ENCODE measurements at regions not wholly inside any gene's neighbourhood (a gene's known extent, or its start where the extent isn't known, plus 50 kb on each side); places are given as distances from the start of the nearest gene placed in this dataset.

- no CpG with 5 or more reads among the region's 1 CpG for WGBS, 2 donors (ENCODE audit: extremely low coverage in 2 of 2, insufficient read length in 2 of 2, insufficient replicate concordance in 1 of 2)
- Histone ChIP-seq H3K4me3 (ENCODE audit: low read length in 2 of 2) (no peak overlapping the region), H3K18ac (ENCODE audit: low read length) (peak overlapping the region; percentile 68), H3K9ac (ENCODE audit: low read depth, low read length, poor library complexity) (no peak overlapping the region), H3K27ac (replicated peaks; ENCODE audit: low read length) (no peak overlapping the region), H2BK120ac (ENCODE audit: low read depth, low read length) (no peak overlapping the region), H3K23ac (ENCODE audit: low read depth, low read length, poor library complexity) (no peak overlapping the region), H2AK5ac (ENCODE audit: low read depth, low read length) (no peak overlapping the region), H3K4ac (ENCODE audit: low read length) (no peak overlapping the region), H2BK15ac (ENCODE audit: low read length) (no peak overlapping the region), H3K14ac (ENCODE audit: low read length) (no peak overlapping the region), H3K4me2 (ENCODE audit: insufficient read depth, low read length, poor library complexity, severe bottlenecking) (no peak overlapping the region), H4K91ac (ENCODE audit: low read depth, low read length, poor library complexity) (no peak overlapping the region), H3K9me3 (replicated peaks in 1 of 2; ENCODE audit: control insufficient read depth in 2 of 2, insufficient read depth in 1 of 2, low read depth in 1 of 2, low read length in 2 of 2) (no peaks in the 10 kb centered on the region), H2BK12ac (ENCODE audit: low read length) (no peak overlapping the region), H4K8ac (ENCODE audit: low read depth, low read length) (no peak overlapping the region), H3K79me1 (ENCODE audit: low read depth, low read length) (no peaks in the 10 kb centered on the region), H2BK5ac (ENCODE audit: low read length) (no peak overlapping the region), H3K27me3 (ENCODE audit: control insufficient read depth in 3 of 3, insufficient read depth in 3 of 3, low read depth in 1 of 3, low read length in 3 of 3) (no peaks in the 10 kb centered on the region), H2AFZ (ENCODE audit: low read length) (no peak overlapping the region), H3K4me1 (ENCODE audit: control insufficient read depth in 2 of 2, insufficient read depth in 1 of 2, low read depth in 1 of 2, low read length in 2 of 2) (no peaks in the 10 kb centered on the region), H3K36me3 (replicated peaks in 1 of 2; ENCODE audit: control insufficient read depth in 2 of 2, insufficient read depth in 2 of 2, low read length in 2 of 2) (no peaks in the 10 kb centered on the region)
- DNase-seq (ENCODE audit: low spot score) = no peak
Measured at GRCh38 chr1:83632906-83633305, 366.0 kb downstream of the TTLL7 start.

DNA sequence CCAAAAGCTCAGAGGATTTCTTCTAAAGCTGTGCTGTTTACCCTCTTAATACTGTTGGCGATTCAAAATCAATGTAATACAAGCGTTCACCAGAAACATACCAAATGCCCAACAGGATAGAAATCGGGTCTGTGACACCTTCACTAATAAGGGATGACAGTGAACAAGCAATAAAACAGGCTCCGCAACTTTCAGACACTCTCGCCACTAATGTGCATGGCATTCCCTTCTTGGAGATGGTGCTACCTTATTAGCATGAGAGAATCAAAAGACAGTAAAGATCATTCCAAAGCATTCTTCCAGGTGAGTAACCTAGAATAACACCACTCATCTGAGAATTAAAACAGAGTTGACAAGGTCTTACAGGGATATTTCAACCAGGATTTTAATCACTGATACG, 367.1 kb downstream of the TTLL7 start:
- H3K79me1 ChIP-seq (ENCODE audit: low read depth, low read length) = no peaks in the 10 kb centered on the region

DNA sequence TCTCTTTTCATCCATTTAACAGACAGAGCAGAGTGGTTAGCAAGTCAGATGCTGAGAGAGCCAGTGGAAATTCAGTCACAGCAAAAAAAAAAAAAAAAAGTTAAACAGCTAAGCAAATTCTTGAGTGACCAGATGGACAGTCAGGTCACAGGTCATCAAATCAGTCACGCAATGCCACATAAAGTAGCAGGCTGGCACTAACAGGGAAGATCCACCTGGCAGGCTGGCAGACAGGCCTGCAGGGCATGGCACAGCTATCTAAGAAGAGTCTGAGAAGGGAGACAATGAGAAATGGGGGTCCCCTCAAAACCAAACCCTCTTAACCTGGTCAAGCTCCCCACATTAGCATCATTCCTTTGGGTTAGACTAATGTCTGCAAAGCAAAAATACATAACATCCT, 371.9 kb downstream of the TTLL7 start:
- Histone ChIP-seq H2BK12ac (ENCODE audit: low read length) (no peak overlapping the region), H3K4ac (ENCODE audit: low read length) (no peak overlapping the region), H4K91ac (ENCODE audit: low read depth, low read length, poor library complexity) (no peak overlapping the region), H3K79me1 (ENCODE audit: low read depth, low read length) (no peaks in the 10 kb centered on the region), H3K4me3 (ENCODE audit: low read length in 2 of 2) (no peak overlapping the region), H3K4me2 (ENCODE audit: insufficient read depth, low read length, poor library complexity, severe bottlenecking) (no peak overlapping the region), H3K36me3 (replicated peaks in 1 of 2; ENCODE audit: control insufficient read depth in 2 of 2, insufficient read depth in 2 of 2, low read length in 2 of 2) (no peaks in the 10 kb centered on the region), H3K27me3 (ENCODE audit: control insufficient read depth in 3 of 3, insufficient read depth in 3 of 3, low read depth in 1 of 3, low read length in 3 of 3) (no peaks in the 10 kb centered on the region), H2BK5ac (ENCODE audit: low read length) (no peak overlapping the region), H2BK120ac (ENCODE audit: low read depth, low read length) (no peak overlapping the region), H3K23ac (ENCODE audit: low read depth, low read length, poor library complexity) (no peak overlapping the region), H3K14ac (ENCODE audit: low read length) (no peak overlapping the region), H2AFZ (ENCODE audit: low read length) (no peak overlapping the region), H3K9me3 (replicated peaks in 1 of 2; ENCODE audit: control insufficient read depth in 2 of 2, insufficient read depth in 1 of 2, low read depth in 1 of 2, low read length in 2 of 2) (no peaks in the 10 kb centered on the region), H3K27ac (replicated peaks; ENCODE audit: low read length) (no peak overlapping the region), H2AK5ac (ENCODE audit: low read depth, low read length) (no peak overlapping the region), H2BK15ac (ENCODE audit: low read length) (no peak overlapping the region), H4K8ac (ENCODE audit: low read depth, low read length) (no peak overlapping the region), H3K4me1 (ENCODE audit: control insufficient read depth in 2 of 2, insufficient read depth in 1 of 2, low read depth in 1 of 2, low read length in 2 of 2) (peaks cover 10 to 11% of the 10 kb centered on the region in 2 donors), H3K18ac (ENCODE audit: low read length) (no peak overlapping the region), H3K9ac (ENCODE audit: low read depth, low read length, poor library complexity) (no peak overlapping the region)
- WGBS, 2 donors (ENCODE audit: extremely low coverage in 2 of 2, insufficient read length in 2 of 2, insufficient replicate concordance in 1 of 2) = no CpG with 5 or more reads among the region's 1 CpG
- DNase-seq (ENCODE audit: low spot score) = no peak

More for the DNA sequence above, 367.1 kb downstream of the TTLL7 start:
- no peak overlapping the region for H4K8ac ChIP-seq (ENCODE audit: low read depth, low read length)
- no peak overlapping the region for H3K23ac ChIP-seq (ENCODE audit: low read depth, low read length, poor library complexity)
- H3K27me3 ChIP-seq (ENCODE audit: control insufficient read depth in 3 of 3, insufficient read depth in 3 of 3, low read depth in 1 of 3, low read length in 3 of 3) = no peaks in the 10 kb centered on the region
- no peak overlapping the region for H3K27ac ChIP-seq (replicated peaks; ENCODE audit: low read length)
- no peak overlapping the region for H2AK5ac ChIP-seq (ENCODE audit: low read depth, low read length)
- no peak overlapping the region for H3K4me2 ChIP-seq (ENCODE audit: insufficient read depth, low read length, poor library complexity, severe bottlenecking)
- no peak overlapping the region for H3K4ac ChIP-seq (ENCODE audit: low read length)
- H3K9ac ChIP-seq (ENCODE audit: low read depth, low read length, poor library complexity) = no peak overlapping the region
- H3K9me3 ChIP-seq (replicated peaks in 1 of 2; ENCODE audit: control insufficient read depth in 2 of 2, insufficient read depth in 1 of 2, low read depth in 1 of 2, low read length in 2 of 2) = no peaks in the 10 kb centered on the region
- no peak overlapping the region for H2BK5ac ChIP-seq (ENCODE audit: low read length)
- no peaks in the 10 kb centered on the region for H3K36me3 ChIP-seq (replicated peaks in 1 of 2; ENCODE audit: control insufficient read depth in 2 of 2, insufficient read depth in 2 of 2, low read length in 2 of 2)
- peaks cover 2 to 5% of the 10 kb centered on the region in 2 donors for H3K4me1 ChIP-seq (ENCODE audit: control insufficient read depth in 2 of 2, insufficient read depth in 1 of 2, low read depth in 1 of 2, low read length in 2 of 2)
- WGBS, 2 donors (ENCODE audit: extremely low coverage in 2 of 2, insufficient read length in 2 of 2, insufficient replicate concordance in 1 of 2) = no CpG with 5 or more reads among the region's 6 CpGs
- no peak overlapping the region for H2BK120ac ChIP-seq (ENCODE audit: low read depth, low read length)
- H3K14ac ChIP-seq (ENCODE audit: low read length) = no peak overlapping the region
- H3K18ac ChIP-seq (ENCODE audit: low read length) = no peak overlapping the region
- no peak overlapping the region for H3K4me3 ChIP-seq (ENCODE audit: low read length in 2 of 2)
- H2BK12ac ChIP-seq (ENCODE audit: low read length) = no peak overlapping the region
- no peak for DNase-seq (ENCODE audit: low spot score)
- H4K91ac ChIP-seq (ENCODE audit: low read depth, low read length, poor library complexity) = no peak overlapping the region
- H2AFZ ChIP-seq (ENCODE audit: low read length) = no peak overlapping the region
- H2BK15ac ChIP-seq (ENCODE audit: low read length) = no peak overlapping the region

GRCh38 chr1:83626603-83627002, 372.3 kb downstream of the TTLL7 start:
- Histone ChIP-seq H3K4me1 (ENCODE audit: control insufficient read depth in 2 of 2, insufficient read depth in 1 of 2, low read depth in 1 of 2, low read length in 2 of 2) (peaks cover 10 to 11% of the 10 kb centered on the region in 2 donors), H3K9me3 (replicated peaks in 1 of 2; ENCODE audit: control insufficient read depth in 2 of 2, insufficient read depth in 1 of 2, low read depth in 1 of 2, low read length in 2 of 2) (no peaks in the 10 kb centered on the region), H3K14ac (ENCODE audit: low read length) (no peak overlapping the region), H3K18ac (ENCODE audit: low read length) (no peak overlapping the region), H2BK5ac (ENCODE audit: low read length) (no peak overlapping the region), H3K9ac (ENCODE audit: low read depth, low read length, poor library complexity) (no peak overlapping the region), H2BK120ac (ENCODE audit: low read depth, low read length) (no peak overlapping the region), H3K23ac (ENCODE audit: low read depth, low read length, poor library complexity) (no peak overlapping the region), H4K8ac (ENCODE audit: low read depth, low read length) (no peak overlapping the region), H3K27me3 (ENCODE audit: control insufficient read depth in 3 of 3, insufficient read depth in 3 of 3, low read depth in 1 of 3, low read length in 3 of 3) (no peaks in the 10 kb centered on the region), H3K4me3 (ENCODE audit: low read length in 2 of 2) (no peak overlapping the region), H2BK15ac (ENCODE audit: low read length) (no peak overlapping the region), H3K4me2 (ENCODE audit: insufficient read depth, low read length, poor library complexity, severe bottlenecking) (no peak overlapping the region), H3K36me3 (replicated peaks in 1 of 2; ENCODE audit: control insufficient read depth in 2 of 2, insufficient read depth in 2 of 2, low read length in 2 of 2) (no peaks in the 10 kb centered on the region), H4K91ac (ENCODE audit: low read depth, low read length, poor library complexity) (no peak overlapping the region), H3K79me1 (ENCODE audit: low read depth, low read length) (no peaks in the 10 kb centered on the region), H2AK5ac (ENCODE audit: low read depth, low read length) (no peak overlapping the region), H2BK12ac (ENCODE audit: low read length) (no peak overlapping the region), H2AFZ (ENCODE audit: low read length) (no peak overlapping the region), H3K4ac (ENCODE audit: low read length) (no peak overlapping the region), H3K27ac (replicated peaks; ENCODE audit: low read length) (no peak overlapping the region)
- no peak for DNase-seq (ENCODE audit: low spot score)
- no CpG with 5 or more reads among the region's 1 CpG for WGBS, 2 donors (ENCODE audit: extremely low coverage in 2 of 2, insufficient read length in 2 of 2, insufficient replicate concordance in 1 of 2)
